ENCODE measurements at regions not wholly inside any gene's neighbourhood (a gene's known extent, or its start where the extent isn't known, plus 50 kb on each side); places are given as distances from the start of the nearest gene placed in this dataset.

GRCh38 chr20:54398814-54399213 is 76.6 kb upstream of the DOK5 start:
- TF ChIP-seq CTCF (IDR thresholded peaks at IDR 0.05; ENCODE audit: extremely low read depth, missing control alignments): no peak
- no peak for DNase-seq (ENCODE audit: low spot score)

GRCh38 chr20:54405540-54405939 is 69.9 kb upstream of the DOK5 start:
- no peak for DNase-seq (ENCODE audit: low spot score)
- TF ChIP-seq CTCF (IDR thresholded peaks at IDR 0.05; ENCODE audit: extremely low read depth, missing control alignments): no peak

GRCh38 chr20:54407459-54407858 is 67.9 kb upstream of the DOK5 start:
- no peak for DNase-seq (ENCODE audit: low spot score)

GRCh38 chr20:54415967-54416366 is 59.4 kb upstream of the DOK5 start:
- TF ChIP-seq CTCF (IDR thresholded peaks at IDR 0.05; ENCODE audit: extremely low read depth, missing control alignments): no peak

More at GRCh38 chr20:54407459-54407858, 67.9 kb upstream of the DOK5 start:
- TF ChIP-seq CTCF (IDR thresholded peaks at IDR 0.05; ENCODE audit: extremely low read depth, missing control alignments): no peak

GRCh38 chr20:54416770-54417169 is 58.6 kb upstream of the DOK5 start:
- DNase-seq (ENCODE audit: low spot score): no peak
- TF ChIP-seq CTCF (IDR thresholded peaks at IDR 0.05; ENCODE audit: extremely low read depth, missing control alignments): no peak

More at GRCh38 chr20:54415967-54416366, 59.4 kb upstream of the DOK5 start:
- DNase-seq (ENCODE audit: low spot score): no peak

- no peak for TF ChIP-seq CTCF (IDR thresholded peaks at IDR 0.05; ENCODE audit: extremely low read depth, missing control alignments)
- no peak for DNase-seq (ENCODE audit: low spot score)
Observed at GRCh38 chr20:54419531-54419930, 55.9 kb upstream of the DOK5 start.
